Activated T-helper 1 cell treated with anti-CD3 and anti-CD28 coated beads, Interleukin-2, amount 50 U/mL, for 16 hours (primary cell): ENCODE measurements at regions not wholly inside any gene's neighbourhood (a gene's known extent, or its start where the extent isn't known, plus 50 kb on each side); places are given as distances from the start of the nearest gene placed in this dataset.
"Not testable (repeated sequence)": the region's sequence is repeated elsewhere in the genome, so short reads cannot be mapped to it uniquely, and the experiment has no call there.

Experiments used
- DNase-seq, 2 donors: peaks; one replicate each; pipeline ENCODE4 v3.0.0-alpha.2; 2020; ENCODE audit warnings: low read depth in 1 of 2, low spot score in 1 of 2

DNA sequence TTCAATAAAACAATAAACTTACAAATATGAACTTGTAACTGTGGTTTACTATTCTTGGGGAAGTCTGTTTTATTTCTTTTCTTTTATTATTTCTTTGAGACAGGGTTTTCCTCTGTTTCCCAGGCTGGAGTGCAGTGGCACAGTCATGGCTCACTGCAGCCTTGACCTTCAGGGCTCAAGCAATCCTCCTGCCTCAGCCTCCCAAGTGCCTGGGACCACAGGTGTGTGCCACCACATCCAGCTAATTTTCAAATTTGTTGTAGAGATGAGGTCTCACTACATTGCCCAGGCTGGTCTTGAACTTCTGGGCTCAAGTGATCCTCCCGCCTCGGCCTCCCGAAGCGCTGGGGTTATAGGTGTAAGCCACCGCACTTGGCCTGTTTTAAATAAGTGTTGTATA is 343.4 kb downstream of the SOX9 start:
- DNase-seq, result not testable (repeated sequence)

DNA sequence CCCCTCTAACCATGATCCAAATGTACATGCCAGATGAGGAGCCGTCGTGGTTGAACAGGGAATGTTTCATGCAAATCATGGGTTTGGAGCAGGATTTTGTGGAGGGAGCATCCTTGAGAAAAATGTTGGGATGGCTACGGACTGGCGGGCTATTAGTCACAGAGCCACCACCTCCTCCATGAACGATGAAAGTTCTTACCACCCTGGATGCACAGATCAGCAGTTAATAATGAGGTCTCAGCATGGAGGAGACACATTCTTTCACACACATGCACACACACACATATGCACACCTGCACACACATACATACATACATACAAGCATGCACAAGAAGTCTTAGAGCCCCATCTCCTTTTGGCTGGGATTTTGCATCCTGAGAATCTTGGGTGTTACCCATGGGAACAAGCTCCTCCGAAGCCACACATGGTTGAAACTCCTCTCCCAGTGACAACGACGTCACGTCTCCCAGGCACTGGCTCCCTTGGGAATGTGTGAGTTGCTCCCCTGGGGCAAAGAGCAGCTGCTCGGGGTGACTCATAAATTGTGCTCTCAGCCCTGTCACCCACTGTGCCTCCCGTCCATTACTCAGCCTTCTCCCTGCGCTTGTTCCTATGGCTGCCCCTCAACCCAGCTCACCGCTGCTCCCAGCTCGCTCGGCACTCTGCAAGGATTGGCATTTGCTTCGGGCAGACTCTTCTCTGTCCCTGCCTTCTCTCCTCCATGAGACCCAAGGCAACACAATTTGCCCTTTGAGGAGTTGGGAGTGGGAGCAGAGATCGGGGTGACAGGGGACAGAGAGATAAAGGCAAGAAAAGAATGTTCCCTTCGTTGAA is 344.6 kb downstream of the SOX9 start:
- DNase-seq, result no peak

DNA sequence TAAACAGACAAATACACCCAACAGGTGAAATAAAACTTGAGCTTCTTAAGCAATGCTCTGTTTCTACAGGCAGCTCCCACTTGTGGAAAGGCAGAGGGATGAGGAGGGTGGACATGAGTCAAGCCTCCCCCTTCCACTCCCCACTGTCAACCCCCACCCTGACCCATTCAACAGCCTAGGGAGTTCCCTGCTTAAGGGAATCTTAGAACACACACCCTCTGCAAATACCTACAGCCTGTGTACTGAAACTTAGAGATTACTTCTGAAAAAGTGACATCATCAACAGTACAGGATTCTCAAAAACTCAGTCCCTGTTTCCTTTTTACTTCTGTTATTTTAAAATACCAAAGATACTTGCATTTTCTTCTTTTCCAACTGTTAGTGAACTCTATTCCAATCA is 345.4 kb downstream of the SOX9 start:
- DNase-seq, result no peak

- DNase-seq, result no peak
These were observed 345.8 kb downstream of the SOX9 start for GRCh38 chr17:72466606-72467005.

DNA sequence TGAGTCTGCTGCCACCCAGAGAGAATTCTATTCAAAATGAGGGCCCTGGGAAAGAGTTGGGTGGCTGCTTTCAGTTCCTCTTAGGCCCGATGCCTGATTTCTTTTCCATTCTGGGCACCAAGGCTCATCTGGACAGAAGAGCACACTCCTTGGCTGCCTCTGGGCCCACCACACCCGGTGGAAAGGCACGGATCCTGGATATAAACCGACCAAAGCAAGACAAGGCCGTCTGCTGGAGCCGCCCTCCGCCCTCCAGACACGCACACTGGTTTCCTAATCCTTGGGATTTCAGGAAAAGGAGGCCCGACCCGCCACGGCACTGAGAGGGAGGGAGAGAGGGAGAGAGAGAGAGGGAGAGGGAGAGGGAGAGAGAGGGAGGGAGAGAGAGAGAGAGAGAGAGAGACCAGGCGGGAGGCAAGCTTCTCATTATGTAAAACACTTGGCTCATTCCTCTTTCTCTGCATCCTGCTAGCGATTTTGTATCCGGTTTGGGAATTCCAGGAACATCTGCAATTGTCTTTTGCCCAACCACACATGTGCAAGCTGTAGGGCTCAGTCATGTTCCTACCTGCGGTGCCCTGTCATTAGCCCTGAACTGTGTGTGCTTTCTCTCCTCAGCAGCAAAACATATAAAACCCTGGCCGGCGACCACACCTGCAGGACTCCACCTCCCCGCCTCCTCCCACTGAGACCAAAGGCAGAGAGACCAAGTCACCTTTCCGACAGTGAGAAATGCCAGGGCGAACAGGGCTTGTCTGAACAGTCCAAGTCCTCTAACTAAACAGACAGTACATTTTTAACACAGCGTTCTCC is 347.2 kb downstream of the SOX9 start:
- DNase-seq, result no peak

GRCh38 chr17:72468841-72469240 is 348.0 kb downstream of the SOX9 start:
- DNase-seq, result no peak

DNA sequence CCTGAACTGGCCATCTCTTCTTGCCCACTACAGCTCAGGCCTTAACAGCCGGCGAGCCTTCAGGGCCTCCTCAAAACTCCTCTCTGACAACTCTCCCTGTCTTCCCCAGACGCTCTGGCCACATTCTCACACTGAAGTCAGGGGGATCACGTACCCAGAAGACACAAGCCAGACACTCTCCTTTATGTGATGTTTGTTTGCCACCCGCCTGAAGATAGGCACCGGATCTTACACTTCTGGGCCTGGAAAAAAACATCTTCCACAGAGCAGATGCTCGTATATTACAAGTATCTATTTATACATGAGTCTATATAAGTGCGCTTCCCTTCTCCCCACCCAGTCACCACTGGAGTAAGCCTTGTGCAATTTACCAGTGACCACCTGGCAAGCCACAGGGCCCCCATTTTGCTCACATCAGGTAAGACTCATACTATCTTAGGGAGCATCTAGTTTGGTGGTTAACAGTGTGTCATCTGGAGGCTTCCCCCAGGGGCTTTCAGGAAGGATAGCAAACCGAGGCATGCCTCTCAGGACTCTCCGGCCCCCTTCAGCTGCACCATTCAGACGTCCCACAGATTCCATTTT is 349.4 kb downstream of the SOX9 start:
- DNase-seq, result no peak

DNA sequence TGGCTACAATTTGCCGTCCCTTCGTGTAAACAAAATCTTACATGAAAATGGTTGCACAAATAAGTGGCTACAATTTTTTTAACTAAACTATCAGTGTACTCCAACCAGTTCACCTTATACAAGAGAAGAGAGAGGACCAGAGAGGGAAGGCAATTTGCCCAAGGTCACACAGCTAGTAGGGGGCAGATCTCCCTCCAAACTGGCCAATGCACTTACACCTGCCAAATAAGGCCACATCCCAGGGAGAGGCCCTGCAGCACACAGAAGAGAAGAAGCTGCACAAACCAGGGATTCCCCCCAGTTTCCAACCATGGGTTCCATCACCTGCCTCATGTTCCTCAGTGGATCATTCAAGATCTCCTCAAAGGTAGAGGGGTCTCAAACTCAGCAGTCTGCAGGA is 349.9 kb downstream of the SOX9 start:
- no peak for DNase-seq

- DNase-seq, result no peak
These were observed 350.5 kb downstream of the SOX9 start for GRCh38 chr17:72471296-72471695.

DNA sequence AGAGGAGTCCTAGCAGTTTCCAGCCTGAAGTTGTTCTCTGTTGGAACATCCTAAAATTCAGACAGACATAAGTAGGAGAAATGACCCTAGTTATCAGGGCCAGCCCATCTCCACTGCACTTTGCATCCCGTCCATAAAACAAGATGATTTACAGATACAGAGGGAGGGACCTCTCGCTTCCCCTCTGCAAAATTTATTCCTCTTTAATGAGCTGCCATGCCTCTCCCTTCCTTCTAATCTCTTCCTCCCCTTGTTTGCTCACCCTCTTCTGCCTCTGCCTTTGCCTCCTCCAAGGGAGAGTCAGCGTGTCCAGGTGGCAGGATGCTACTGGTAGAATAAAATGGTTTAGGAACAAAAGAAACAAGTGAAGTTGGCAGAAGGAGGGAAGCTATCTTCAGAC is 351.3 kb downstream of the SOX9 start:
- DNase-seq, result no peak

- DNase-seq, result not testable (repeated sequence)
These were observed 352.1 kb downstream of the SOX9 start for GRCh38 chr17:72472853-72473390.

GRCh38 chr17:72474243-72474642 is 353.4 kb downstream of the SOX9 start:
- no peak for DNase-seq

GRCh38 chr17:72474719-72475477 is 354.1 kb downstream of the SOX9 start:
- DNase-seq, result no peak

DNA sequence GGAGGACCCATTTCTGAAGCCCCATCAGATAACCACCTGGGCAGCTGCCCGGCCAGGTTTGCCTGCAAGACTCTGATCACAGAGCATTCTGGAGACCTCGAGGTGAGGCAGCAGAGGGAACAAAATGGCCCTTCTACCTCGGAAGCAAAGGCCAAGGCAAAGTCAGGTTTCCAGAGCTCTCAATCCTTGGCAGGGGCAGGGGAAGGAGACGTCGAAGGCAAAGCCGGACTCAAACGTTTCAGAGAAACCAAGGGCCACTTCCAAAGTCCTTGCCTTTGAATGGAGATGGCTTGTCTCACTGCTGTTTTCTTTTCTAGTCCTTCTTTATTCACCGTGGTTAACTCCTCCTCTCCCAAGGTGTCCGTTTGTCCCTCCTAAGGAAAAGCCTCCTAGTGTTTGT is 355.3 kb downstream of the SOX9 start:
- no peak for DNase-seq

DNA sequence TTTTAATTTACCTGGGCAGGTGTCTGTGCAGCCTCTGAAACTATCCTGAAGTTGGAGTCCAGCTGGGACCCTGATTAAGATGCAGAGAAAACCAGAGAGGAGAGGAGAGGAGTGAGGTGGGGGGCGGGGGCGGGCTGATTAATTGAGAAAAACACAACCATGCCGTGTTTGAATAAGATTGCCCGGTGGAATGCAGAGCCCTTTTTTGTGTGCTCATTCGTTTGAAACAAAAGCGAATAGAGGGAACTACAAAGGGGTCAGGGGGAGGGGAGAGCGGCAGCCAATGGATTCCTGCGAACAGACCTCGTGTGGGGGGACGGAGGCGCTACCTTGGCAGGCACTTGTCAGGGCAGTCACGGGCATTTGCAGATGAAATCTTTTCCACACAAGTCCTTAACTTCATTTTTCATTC is 355.8 kb downstream of the SOX9 start:
- no peak for DNase-seq

DNA sequence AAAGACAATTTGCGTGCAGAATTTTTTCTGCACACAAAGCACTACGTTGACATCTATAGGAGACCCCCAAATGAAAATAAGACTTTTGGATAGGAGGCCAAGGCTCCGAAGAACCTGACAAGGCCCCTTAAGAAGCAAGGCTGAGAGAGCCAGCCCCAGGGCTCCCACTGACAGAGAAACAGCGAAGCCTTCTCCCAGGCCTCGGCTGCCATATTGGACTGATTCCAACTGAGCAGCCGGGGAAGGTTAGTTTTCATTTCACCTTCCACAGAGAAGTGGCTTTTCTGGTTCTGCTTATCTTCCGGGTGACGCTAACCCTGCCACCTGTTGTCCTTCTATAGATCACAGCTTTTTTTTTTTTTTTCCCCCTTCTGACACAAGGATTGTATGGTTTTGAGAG is 356.7 kb downstream of the SOX9 start:
- no peak for DNase-seq

DNA sequence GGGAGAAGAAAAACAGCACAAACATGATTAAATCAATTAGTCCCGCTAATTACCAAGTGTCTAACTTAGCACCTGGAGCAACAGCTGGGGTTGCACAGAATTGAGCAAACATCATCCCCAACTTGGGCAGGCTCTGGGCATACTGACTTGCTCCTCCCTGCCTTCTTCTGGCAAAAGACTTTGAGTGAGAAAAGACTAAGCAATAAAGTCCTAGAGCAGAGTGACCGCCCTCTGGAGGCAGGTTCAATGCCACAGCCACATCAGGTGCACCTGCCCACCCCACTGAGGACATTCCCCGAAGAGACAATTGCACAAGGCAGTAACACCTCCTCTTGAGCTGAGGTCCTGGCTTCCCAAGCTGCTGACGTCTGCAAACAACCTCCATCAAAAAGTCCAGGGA is 358.3 kb downstream of the SOX9 start:
- no peak for DNase-seq

DNA sequence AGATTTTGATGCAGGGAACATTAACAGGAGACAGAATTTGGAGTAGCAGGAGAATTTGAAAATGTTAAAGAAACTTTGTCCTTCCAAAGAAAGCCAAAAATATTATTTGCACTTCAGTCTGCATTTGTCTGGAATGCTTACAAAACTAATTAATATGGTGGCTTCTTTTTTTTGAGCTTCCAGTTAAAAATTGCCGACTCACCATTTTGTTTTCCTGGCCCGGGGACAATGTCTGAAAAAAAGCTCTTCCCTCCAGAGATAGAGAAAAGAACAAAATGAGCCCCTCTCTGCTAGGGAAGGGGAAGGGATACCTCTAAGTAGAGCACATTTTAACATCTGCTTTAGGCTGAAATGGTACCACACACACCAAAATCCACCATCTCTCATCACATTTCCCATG is 360.8 kb downstream of the SOX9 start:
- DNase-seq, result no peak

GRCh38 chr17:72485596-72485995 is 364.8 kb downstream of the SOX9 start:
- DNase-seq, result no peak

- no peak for DNase-seq
These were observed 366.0 kb downstream of the SOX9 start for GRCh38 chr17:72486806-72487205.
